EH (cell line): ENCODE measurements at regions not wholly inside any gene's neighbourhood (a gene's known extent, or its start where the extent isn't known, plus 50 kb on each side); places are given as distances from the start of the nearest gene placed in this dataset.
A peak's percentile ranks its signal among the peaks of the same experiment; 100 is the strongest.

ENCODE experiments used
- DNase-seq: peaks from one replicate; pipeline ENCODE4 v3.0.0-alpha.2; 2015; ENCODE audit warnings: low read depth

DNA sequence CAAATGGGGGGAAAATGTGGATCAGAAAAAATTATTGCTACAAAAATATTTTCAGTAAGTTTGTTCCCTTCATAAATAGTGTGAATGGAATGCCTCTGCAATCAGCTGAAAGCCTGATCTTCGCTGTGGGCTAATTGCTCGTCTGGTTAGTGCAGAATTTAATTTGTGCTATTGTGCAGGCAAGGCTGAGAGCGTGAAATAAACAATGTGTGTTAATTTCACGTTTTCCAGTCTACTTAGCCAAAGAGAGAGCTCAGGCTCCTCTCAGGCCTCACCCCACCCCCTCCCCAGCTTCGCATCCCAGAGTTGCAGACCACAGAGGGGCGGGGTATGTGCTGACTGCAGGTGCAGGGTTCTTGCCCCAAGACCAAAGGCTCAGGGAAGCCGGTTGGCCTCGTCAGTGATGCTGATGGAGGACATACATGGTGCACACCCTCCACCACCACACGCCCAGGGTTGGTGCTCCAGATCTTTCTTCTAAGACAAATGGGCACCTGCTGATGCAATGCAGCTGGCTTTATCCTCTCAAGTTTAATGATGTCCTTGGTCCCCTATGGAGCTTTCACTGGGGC lies 302.6 kb upstream of the SLC14A2 start:
- DNase-seq: no peak

DNA sequence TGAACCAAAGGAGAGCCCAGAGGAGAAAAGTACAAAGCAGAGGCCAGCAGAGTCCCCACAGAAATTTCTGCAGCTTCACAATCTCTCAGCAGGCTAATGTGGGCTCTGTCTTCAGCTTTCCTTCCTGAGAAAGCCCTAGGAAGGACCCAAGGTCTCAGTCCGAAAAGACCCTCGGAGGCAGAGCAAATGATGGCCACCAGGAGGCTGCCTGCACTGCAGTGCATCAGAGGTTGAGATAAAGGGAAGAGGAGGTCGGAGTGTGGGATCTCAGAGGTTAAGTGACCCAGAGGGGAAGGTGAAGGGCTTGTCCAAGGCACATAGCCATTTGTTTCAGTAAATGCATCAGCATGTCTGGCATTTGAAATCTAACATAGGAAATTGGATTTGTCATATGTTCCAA lies 299.1 kb upstream of the SLC14A2 start:
- no peak for DNase-seq

DNA sequence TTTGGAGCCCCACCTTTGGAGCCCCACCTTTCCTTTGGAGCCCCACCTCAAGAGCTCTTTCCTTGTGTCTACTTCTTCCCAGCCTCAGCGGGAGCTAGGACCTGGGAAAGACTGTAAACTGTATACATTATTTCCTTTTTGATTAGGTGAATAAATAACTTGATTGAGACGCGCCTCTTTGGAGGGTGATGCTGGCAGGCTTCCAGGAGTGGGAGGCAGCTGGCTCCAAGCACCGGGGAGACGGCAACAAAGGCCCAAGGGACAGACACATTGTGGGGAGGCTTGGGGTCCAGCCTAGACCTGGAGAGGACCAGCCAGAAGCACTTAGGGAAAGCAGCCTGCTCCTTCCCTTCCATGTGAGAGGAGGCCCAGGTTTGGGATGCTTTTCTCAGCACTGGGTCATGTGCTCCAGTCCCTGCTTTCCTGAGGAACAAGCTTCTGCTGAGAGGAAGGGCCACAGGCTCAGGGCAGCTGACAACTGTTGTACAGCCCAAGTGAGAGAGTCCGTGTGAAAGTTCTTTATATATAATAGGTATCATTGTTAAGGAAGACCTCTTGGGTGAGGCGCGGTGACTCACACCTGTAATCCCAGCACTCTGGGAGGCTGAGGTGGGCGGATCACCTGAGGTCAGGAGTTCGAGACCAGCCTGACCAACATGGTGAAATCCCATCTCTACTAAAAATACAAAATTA lies 297.2 kb upstream of the SLC14A2 start:
- DNase-seq: no peak

DNA sequence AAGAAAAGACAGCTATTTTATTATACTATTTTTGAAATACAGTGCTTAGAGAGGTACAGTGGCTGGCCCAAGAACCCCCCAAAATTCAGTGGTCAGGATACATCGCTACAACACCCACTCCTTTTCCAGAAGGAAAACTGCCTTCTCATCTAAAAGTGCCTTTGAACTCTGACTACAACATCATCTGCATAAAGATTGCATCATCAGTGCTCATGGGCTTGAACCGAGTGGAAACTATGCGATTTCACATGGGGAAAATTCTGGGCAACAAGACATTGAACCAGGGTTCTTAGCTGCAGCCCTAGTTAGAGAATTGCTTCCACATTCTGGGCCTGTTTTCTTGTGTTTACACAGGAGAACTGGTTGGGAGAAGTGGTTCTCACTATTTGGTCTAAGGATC lies 294.6 kb upstream of the SLC14A2 start:
- peak; percentile 5 for DNase-seq

DNA sequence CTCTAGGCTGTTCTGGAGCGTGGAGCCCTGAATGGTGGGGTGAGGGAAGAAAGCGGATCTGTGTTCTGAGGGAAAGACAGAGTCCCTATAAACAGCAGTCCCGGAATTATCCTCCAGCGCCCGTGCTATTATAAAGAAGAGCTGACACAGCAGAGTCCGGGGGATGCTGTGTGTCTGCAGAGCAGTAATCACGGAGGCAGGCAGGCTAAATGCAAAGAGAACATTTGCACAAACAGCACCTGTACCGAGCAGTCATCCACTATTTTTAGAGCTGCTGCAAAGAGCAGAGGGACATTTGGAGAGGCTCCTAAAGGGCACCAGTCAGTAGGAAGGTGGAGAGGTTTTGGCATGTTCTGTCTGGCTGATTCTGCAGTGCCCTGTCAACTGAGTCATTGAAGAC lies 293.8 kb upstream of the SLC14A2 start:
- no peak for DNase-seq

DNA sequence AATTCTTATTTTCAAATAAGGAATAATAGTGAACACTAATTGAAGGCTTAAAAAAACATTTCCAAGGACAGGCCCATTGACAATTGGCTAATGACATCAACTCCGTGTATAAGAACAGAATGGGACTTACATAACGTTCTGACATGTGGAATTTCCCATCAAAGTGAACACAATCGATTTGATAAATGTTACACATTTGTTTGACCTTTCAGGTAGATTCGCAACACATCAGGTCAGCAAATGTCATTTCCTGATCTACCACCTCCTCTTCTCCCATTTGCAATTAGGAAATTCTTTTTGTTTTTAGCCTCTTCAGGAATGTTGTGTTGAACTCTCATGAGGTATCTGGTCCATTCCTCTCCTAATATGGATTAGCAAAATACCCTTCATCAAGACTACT lies 292.9 kb upstream of the SLC14A2 start:
- no peak for DNase-seq

DNA sequence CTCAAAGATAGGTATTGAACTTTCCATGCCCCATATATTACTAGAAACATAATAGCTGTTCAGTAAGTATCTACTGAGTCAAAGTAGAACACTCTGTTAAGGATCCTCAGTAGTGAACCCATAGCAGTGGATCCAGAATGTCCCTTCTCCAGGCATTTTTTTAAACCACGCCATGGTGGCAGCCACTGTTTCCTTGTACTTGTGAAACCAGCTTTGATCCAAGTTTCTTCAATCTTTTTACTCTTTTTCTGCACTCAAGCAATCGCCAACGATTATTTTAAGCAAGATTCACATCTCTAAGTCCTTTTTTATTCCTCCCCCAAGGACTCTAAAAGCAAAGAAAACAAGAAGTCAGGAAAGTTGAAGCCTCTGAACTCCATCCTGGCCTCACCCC lies 291.2 kb upstream of the SLC14A2 start:
- no peak for DNase-seq

DNA sequence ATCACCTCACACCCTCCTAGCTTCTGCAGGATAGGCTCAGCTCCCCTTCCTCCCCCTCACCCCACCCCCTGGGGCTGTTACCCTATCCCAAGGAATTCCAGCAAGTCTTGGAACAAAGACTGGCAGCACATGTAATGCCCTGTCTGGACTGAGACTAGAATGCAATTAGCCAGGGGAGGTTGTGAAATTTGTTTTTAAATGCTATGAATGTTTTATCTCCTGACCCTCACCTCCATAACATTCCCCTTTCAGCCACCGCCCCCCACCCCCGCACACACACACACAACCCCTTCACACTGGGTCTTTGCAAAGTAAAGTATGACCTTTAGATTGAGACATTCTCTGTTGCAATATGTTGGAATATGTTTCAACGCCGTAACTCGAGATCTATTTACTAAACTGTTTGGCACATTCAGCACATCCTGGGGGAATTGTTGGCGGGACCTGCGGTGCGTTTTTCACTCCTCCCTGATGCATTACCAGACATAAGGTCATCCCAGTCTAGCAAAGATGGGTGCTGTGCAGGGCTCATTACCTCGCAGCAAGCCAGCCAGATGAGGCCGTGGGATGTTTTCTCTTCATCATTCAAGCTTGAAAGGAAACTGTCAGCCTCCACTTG lies 290.7 kb upstream of the SLC14A2 start:
- DNase-seq: peak; percentile 18

DNA sequence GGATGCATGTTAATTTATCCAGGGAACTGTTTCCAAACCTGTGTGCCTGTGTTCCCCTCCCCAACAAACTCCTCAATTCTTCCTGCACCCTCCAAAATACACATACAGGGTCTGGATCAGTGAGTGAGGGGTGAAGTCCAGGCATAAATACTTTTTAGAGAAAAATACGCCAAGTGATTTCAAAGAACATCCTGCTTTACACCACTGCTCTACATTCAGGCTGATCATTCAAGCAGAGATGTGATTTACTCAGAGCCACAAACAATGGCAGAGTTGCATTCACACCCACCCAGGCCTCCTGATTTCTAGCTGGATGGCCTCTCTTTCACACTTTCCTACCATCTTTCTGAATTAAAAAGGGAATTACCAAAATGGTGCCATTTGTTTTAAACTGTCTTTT lies 289.5 kb upstream of the SLC14A2 start:
- DNase-seq: no peak

DNA sequence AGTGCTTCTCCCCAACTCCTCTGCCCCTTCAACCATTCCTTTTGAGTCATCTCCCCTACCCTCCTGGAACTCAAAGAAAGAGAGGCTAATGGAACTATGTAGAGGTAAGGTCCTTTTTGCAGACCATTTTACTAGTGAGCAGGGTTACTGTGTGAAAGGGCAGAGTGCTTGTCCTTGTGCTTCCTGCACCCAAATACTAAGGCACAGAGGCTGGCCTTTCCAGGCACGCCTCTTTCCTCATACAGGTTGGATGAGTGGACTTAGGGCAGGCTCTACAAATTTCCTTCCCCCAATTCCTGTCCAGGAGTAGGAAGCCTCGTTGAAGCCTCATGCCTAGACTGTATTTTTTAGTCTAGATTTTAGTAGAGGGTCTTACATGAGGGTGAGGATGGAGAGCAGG lies 288.8 kb upstream of the SLC14A2 start:
- DNase-seq: no peak

DNA sequence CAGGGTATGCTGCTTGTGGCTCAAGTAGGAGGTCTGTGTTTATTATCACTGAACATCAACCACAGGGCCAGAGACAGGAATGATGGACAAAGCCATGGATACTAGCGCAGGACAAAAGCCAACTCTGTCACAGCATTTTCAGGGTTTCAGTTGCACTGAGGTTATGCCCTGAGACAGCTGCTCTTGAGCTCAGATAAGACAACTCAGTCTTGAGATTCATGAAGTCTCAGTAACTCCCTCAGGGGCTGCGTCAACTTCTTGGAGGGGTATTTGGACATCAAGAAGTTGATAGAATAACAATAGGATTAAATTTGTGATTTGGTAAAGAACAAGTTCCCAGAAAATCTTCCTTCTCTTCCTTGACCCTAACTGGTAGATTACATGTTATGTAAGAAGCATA lies 287.0 kb upstream of the SLC14A2 start:
- DNase-seq: no peak

DNA sequence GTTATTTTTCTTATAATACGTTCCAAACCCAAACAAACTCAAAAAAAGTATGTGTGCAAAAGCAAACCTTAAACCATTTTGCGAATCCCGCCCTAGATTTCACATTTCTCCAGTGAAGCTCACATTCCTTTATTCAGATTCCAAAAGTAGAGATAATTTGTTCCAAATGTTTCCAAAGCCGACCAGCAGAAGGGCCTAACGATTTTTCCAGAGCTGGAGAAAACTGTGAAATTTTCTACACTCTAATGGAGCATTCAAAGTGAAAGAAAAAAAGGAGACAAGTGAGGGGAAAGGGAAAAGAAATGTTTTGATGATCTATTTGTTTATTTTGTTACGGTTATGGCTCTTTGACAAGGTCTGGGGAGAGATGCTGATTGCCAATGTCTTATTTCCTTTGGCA lies 286.5 kb upstream of the SLC14A2 start:
- DNase-seq: peak; percentile 19

DNA sequence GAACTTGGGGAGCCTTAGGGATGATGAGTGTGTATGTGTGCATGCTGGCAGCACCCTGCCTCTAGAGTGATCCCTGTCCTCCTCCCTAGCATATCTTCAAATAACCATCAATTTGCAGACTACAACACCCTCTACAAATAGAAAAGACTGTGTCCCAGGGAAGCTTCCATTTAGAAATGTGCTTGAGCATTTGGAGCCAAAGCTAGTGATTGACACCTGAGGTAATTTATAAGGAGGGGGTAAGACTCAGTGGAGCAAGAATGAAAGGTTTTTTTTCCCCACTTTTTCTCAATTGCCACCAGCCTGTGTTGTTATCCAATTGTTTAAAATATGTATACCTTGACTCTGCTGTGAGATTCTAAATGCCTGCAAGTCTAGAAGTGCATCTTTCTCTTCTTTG lies 286.0 kb upstream of the SLC14A2 start:
- DNase-seq: no peak

DNA sequence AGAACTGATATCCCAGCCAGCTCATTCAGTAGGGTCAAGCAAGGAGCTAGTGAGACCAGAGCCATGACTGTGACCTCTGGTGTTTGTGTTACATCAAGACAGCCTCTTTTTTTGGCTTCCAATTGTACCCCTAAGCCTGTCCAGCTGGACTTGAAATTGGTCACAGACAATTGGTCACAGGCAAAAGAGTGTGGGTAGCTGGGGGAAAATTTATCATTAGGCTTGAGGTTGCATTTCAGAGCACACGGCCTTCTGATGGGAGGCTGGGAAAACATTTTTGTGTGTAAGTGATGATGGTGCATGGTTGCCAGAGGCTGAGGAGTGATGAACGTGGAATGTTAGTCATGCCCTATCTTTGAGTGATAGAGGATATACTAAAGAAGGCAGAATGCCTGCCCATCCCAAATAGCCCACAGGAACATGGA lies 285.1 kb upstream of the SLC14A2 start:
- peak; percentile 28 for DNase-seq

DNA sequence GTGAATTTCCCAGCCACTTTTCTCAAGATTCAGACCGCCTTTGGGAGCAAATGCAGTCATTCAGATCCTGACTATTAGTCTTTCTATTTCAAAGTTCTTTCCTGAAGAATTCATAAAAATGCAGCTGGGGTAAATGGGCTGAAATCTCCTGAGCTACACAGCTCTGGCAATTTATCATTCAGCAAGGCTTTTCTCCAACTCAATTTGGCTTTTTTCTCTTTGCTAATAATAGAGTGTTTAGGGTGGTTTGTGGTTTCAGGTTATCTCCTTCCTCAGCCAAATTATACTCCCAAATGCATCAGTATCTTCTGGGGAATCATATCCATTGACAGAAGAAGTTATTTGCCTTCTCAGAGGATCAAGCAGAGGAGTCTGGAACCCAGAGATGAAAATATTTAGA lies 282.4 kb upstream of the SLC14A2 start:
- no peak for DNase-seq

DNA sequence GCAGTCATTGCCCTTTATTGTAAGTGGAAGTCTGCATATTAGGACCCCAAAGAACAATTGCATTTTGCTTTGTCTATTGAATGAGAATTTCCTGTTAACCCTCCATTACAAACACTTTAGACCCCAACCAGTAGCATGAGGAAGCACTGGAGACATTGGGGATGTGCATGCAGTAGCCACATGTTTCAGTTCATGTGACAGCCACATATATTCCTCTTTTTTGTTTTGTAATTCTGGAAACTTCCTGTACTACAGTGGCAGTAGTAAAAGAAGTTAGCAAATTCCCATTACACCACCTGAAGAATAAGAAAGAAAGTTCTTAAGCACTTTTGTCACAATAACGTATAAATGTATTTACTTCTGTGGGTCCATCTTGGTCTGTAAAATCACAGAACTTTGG lies 281.1 kb upstream of the SLC14A2 start:
- DNase-seq: no peak

DNA sequence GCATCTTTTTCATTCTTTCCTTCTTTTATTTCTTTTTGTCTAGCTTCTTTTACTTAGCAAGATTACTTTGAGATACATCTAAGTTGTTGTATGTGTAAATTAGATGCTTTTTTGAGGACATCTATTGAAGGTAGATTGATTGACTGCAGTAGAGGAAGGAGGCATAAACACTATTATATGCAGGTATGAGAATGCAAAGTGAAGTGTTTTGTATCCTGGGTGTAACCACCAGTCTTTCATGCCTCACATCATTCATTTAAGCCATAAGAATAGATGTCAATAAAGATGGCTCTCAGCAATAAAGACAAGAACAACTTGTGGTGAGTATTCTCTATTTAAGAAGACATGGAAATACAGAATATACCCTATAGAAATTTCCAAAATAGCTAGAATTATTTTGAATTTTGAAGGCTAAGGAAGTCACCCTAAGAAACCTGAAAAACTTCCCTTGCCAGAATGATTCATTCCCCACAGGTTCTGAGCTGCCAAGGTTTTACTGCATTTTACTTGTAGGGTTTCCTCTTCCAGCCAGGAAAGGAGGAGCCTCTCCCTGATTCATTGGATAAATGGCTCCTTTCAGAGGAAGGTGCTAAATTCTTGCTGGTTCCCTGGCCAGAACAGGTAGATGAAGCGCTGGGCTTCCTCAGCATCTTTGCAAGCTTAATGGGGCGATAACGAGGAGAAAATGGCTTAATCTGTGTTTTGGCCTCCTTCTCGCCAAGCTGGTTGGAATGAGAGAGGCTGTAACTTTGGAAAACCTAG lies 279.8 kb upstream of the SLC14A2 start:
- DNase-seq: no peak

DNA sequence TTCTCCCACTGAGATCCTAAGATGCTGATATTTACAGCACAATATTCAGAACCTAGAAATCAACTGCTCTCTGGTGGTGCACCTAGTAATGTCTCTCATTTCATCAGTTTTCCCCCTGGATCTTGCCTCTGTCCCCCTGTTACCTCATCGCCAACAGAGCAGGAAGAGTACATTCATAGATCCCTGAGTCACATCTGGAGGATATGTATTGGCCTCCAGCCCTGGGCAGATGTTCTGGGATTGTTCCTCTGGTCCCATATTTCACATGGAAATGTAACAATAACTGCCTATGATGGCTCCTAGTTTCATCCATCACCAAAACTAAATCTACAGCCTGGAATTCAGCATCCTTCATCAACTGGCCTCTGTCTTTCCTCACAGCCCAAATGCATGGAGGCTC lies 278.8 kb upstream of the SLC14A2 start:
- DNase-seq: no peak

DNA sequence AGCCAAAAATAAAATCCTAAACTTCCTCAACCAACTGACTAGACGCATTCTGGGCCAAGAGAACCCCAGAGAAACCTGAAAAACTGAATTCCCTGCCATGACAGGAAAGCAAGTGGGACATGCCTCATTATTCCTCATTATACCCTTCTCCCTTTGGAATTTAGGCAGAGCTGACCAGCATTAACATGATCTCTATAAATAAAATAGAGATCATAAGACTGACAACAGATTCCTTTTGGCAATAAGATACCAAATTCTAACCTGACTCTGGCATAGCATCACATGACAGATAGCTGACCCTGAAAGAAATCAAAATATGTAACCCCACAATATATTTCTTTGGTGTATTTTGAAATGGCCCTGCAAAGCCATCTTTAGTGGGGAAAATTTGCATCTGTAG lies 277.8 kb upstream of the SLC14A2 start:
- DNase-seq: no peak

DNA sequence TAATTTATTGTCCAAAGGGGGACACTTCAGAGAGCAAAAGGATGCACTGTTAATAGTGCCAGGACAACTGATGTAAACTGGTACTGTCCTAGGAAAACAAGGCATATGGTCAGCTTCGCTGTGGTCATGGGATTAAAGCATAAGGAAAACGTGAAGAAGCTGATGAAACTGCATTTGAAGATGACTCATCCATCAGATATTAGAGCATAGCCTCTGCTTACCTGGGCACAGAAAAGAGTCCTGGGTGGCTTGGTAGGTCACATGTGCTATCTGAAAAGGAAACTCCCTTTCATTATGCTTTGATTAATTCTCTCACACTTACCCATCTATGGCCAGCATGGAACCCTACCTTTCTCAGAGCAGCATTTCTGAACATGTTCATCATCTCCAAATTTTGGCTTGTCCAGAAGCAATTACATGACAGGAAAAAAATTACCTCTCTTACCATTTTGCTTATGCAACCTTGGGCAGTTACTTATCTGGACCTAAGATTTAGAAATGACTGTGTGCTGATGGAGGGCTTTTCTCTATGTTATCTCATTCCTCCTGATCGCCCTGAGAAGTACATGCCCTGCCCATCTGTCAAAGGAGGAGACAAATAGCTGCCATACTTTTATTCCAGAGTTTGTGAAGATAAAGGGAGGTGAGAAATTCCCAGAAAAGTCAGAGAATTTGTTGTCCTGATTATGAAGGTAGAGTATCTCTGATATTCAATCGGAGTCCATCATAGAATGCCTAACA lies 275.3 kb upstream of the SLC14A2 start:
- DNase-seq: no peak

DNA sequence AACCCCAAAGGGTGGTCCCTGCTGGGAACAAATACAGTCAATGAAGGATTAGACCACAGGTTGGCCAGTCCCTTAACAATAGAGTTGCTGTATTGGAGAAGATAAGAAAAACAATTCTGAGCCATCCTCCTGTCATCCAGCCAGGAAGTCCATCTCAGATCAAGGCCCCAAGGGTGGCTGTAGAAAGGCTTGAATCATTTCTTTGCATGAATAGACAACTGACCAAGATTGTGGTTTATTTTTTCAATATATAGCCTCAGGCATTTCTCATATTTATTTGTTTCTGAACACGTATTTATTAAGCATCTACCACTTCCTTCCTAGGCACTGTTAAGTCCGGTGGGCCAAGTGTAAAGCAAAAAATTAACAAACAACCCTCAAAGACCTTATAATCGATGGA lies 274.4 kb upstream of the SLC14A2 start:
- DNase-seq: no peak

DNA sequence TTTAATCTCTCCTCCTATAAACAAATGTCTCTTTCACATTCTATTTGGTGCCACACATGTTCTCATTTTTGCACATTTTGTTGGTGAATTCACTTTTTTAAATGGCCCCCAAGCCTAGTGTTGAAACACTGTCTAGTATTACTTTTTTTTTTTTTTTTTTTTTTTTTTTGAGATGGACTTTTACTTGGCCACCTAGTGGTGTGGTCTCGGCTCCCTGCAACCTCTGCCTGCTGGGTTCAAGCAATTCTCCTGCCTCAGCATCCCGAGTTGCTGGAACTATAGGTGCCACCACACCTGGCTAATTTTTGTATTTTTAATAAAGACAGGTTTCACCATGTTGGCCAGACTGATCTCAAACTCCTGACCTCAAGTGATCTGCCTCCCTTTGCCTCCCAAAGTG lies 273.8 kb upstream of the SLC14A2 start:
- DNase-seq: no peak
